ENCODE measurements at regions not wholly inside any gene's neighbourhood (a gene's known extent, or its start where the extent isn't known, plus 50 kb on each side); places are given as distances from the start of the nearest gene placed in this dataset.

- no peak for TF ChIP-seq CTCF (IDR thresholded peaks at IDR 0.05)
- TF ChIP-seq EZH2phosphoT487 (IDR thresholded peaks at IDR 0.05) = no peak
Observed at GRCh38 chr20:51208162-51208561, 185.3 kb upstream of the KCNG1 start.
